ENCODE measurements at regions not wholly inside any gene's neighbourhood (a gene's known extent, or its start where the extent isn't known, plus 50 kb on each side); places are given as distances from the start of the nearest gene placed in this dataset.

GRCh38 chr9:87216036-87216435 lies 268.7 kb upstream of the GAS1 start:
- TF ChIP-seq POLR2AphosphoS5 (IDR thresholded peaks at IDR 0.05): no peak
- TF ChIP-seq CTCF (IDR thresholded peaks at IDR 0.05): no peak
- no peak for TF ChIP-seq POLR2A (IDR thresholded peaks at IDR 0.05)

All from suprapubic skin (tissue), 4 donors.